MG63 (cell line): ENCODE measurements at regions not wholly inside any gene's neighbourhood (a gene's known extent, or its start where the extent isn't known, plus 50 kb on each side); places are given as distances from the start of the nearest gene placed in this dataset.

Source experiments
- DNase-seq: peaks from one replicate; pipeline ENCODE4 v3.0.0-alpha.2; 2020
- H3K27me3 ChIP-seq: fragments of 250-450 bp; sonication (Bioruptor Pico); 2 replicates; pipeline ENCODE4 v1.5.1; 2020; ENCODE audit warnings: mild to moderate bottlenecking, moderate library complexity
- H3K36me3 ChIP-seq: fragments of 250-450 bp; sonication (Bioruptor Pico); 2 replicates; pipeline ENCODE4 v1.5.1; 2020; ENCODE audit warnings: mild to moderate bottlenecking, moderate library complexity
- H3K4me3 ChIP-seq: fragments of 250-450 bp; sonication (Bioruptor Pico); 2 replicates; pipeline ENCODE4 v1.5.1; 2020; ENCODE audit warnings: mild to moderate bottlenecking, moderate library complexity
- H3K9me3 ChIP-seq: fragments of 250-450 bp; sonication (Bioruptor Pico); 2 replicates; pipeline ENCODE4 v1.5.1; 2020; ENCODE audit warnings: mild to moderate bottlenecking, moderate library complexity

- DNase-seq = no peak
- Histone ChIP-seq H3K36me3 (no peaks in the 10 kb centered on the region), H3K4me3 (no peak overlapping the region), H3K9me3 (no peaks in the 10 kb centered on the region), H3K27me3 (no peaks in the 10 kb centered on the region)
These were observed 83.3 kb downstream of the ALDH8A1 start for GRCh38 chr6:134866563-134866962.

GRCh38 chr6:134864558-134864957 lies 85.3 kb downstream of the ALDH8A1 start:
- no peak for DNase-seq
- H3K27me3 ChIP-seq = no peaks in the 10 kb centered on the region
- H3K36me3 ChIP-seq = no peaks in the 10 kb centered on the region
- H3K4me3 ChIP-seq = no peak overlapping the region
- no peaks in the 10 kb centered on the region for H3K9me3 ChIP-seq

- Histone ChIP-seq H3K4me3 (no peak overlapping the region), H3K9me3 (no peaks in the 10 kb centered on the region), H3K36me3 (no peaks in the 10 kb centered on the region), H3K27me3 (no peaks in the 10 kb centered on the region)
- DNase-seq = no peak
These were observed 86.0 kb downstream of the ALDH8A1 start for GRCh38 chr6:134863763-134864510.

GRCh38 chr6:134854366-134854765 lies 95.5 kb downstream of the ALDH8A1 start:
- no peak overlapping the region for H3K4me3 ChIP-seq
- no peaks in the 10 kb centered on the region for H3K36me3 ChIP-seq
- no peaks in the 10 kb centered on the region for H3K27me3 ChIP-seq
- DNase-seq = no peak
- no peaks in the 10 kb centered on the region for H3K9me3 ChIP-seq

- no peaks in the 10 kb centered on the region for H3K36me3 ChIP-seq
- H3K27me3 ChIP-seq = no peaks in the 10 kb centered on the region
- no peaks in the 10 kb centered on the region for H3K9me3 ChIP-seq
- peak; percentile 50 for DNase-seq
- no peak overlapping the region for H3K4me3 ChIP-seq
These were observed 96.5 kb downstream of the ALDH8A1 start for GRCh38 chr6:134853111-134854055.

GRCh38 chr6:134851548-134851947 lies 98.4 kb downstream of the ALDH8A1 start:
- Histone ChIP-seq H3K36me3 (no peaks in the 10 kb centered on the region), H3K27me3 (no peaks in the 10 kb centered on the region), H3K9me3 (no peaks in the 10 kb centered on the region), H3K4me3 (no peak overlapping the region)
- DNase-seq = no peak

- no peak overlapping the region for H3K4me3 ChIP-seq
- H3K9me3 ChIP-seq = no peaks in the 10 kb centered on the region
- no peak for DNase-seq
- H3K36me3 ChIP-seq = no peaks in the 10 kb centered on the region
- no peaks in the 10 kb centered on the region for H3K27me3 ChIP-seq
These were observed 99.1 kb downstream of the ALDH8A1 start for GRCh38 chr6:134850721-134851305.

- Histone ChIP-seq H3K9me3 (no peaks in the 10 kb centered on the region), H3K36me3 (no peaks in the 10 kb centered on the region), H3K4me3 (no peak overlapping the region), H3K27me3 (no peaks in the 10 kb centered on the region)
- no peak for DNase-seq
These were observed 99.9 kb downstream of the ALDH8A1 start for GRCh38 chr6:134849920-134850447.

- Histone ChIP-seq H3K9me3 (no peaks in the 10 kb centered on the region), H3K4me3 (no peak overlapping the region), H3K36me3 (no peaks in the 10 kb centered on the region), H3K27me3 (no peaks in the 10 kb centered on the region)
- DNase-seq = no peak
These were observed 101.8 kb downstream of the ALDH8A1 start for GRCh38 chr6:134848076-134848475.

GRCh38 chr6:134846865-134847264 lies 103.0 kb downstream of the ALDH8A1 start:
- DNase-seq = no peak
- Histone ChIP-seq H3K9me3 (no peaks in the 10 kb centered on the region), H3K36me3 (no peaks in the 10 kb centered on the region), H3K4me3 (no peak overlapping the region), H3K27me3 (no peaks in the 10 kb centered on the region)

GRCh38 chr6:134846031-134846430 lies 103.9 kb downstream of the ALDH8A1 start:
- H3K36me3 ChIP-seq = no peaks in the 10 kb centered on the region
- no peak overlapping the region for H3K4me3 ChIP-seq
- no peak for DNase-seq
- H3K27me3 ChIP-seq = no peaks in the 10 kb centered on the region
- H3K9me3 ChIP-seq = no peaks in the 10 kb centered on the region

GRCh38 chr6:134844120-134844519 lies 105.8 kb downstream of the ALDH8A1 start:
- H3K4me3 ChIP-seq = no peak overlapping the region
- DNase-seq = no peak
- H3K27me3 ChIP-seq = no peaks in the 10 kb centered on the region
- no peaks in the 10 kb centered on the region for H3K36me3 ChIP-seq
- no peaks in the 10 kb centered on the region for H3K9me3 ChIP-seq

- H3K27me3 ChIP-seq = no peaks in the 10 kb centered on the region
- H3K36me3 ChIP-seq = no peaks in the 10 kb centered on the region
- H3K9me3 ChIP-seq = no peaks in the 10 kb centered on the region
- H3K4me3 ChIP-seq = no peak overlapping the region
- no peak for DNase-seq
These were observed 109.6 kb downstream of the ALDH8A1 start for GRCh38 chr6:134840086-134840867.

GRCh38 chr6:134835993-134836392 lies 113.9 kb downstream of the ALDH8A1 start:
- H3K27me3 ChIP-seq = no peaks in the 10 kb centered on the region
- H3K4me3 ChIP-seq = no peak overlapping the region
- no peaks in the 10 kb centered on the region for H3K36me3 ChIP-seq
- no peaks in the 10 kb centered on the region for H3K9me3 ChIP-seq
- no peak for DNase-seq

- no peaks in the 10 kb centered on the region for H3K27me3 ChIP-seq
These were observed 119.0 kb downstream of the ALDH8A1 start for GRCh38 chr6:134830940-134831339.

GRCh38 chr6:134830194-134830593 lies 119.7 kb downstream of the ALDH8A1 start:
- no peak for DNase-seq
- no peak overlapping the region for H3K4me3 ChIP-seq
- no peaks in the 10 kb centered on the region for H3K27me3 ChIP-seq
- H3K9me3 ChIP-seq = peaks cover 3% of the 10 kb centered on the region
- no peaks in the 10 kb centered on the region for H3K36me3 ChIP-seq

More at GRCh38 chr6:134830940-134831339, 119.0 kb downstream of the ALDH8A1 start:
- H3K4me3 ChIP-seq = no peak overlapping the region
- no peaks in the 10 kb centered on the region for H3K36me3 ChIP-seq
- no peaks in the 10 kb centered on the region for H3K9me3 ChIP-seq
- DNase-seq = no peak
